ENCODE measurements at regions not wholly inside any gene's neighbourhood (a gene's known extent, or its start where the extent isn't known, plus 50 kb on each side); places are given as distances from the start of the nearest gene placed in this dataset.

DNA sequence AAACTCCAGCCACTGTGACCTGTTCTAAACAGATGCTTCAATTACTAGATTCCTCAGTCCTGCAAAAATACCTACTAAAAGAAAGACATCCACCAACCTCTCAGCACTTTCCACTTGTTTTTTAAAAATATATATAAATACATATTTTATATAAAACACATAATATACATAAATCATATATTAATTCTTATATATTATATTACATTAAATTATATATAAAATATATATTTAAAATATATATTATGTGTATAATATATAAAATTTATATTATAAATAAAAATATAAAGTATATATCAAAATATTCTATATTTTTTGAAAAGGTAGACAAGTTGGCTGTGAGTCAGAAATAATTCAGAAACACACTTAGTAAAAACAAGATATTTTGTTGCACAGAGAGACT is 2371.8 kb upstream of the ACO1 start:
- Histone ChIP-seq H3K27ac (no peak overlapping the region), H3K9me3 (no peaks in the 10 kb centered on the region), H3K27me3 (no peaks in the 10 kb centered on the region), H3K4me1 (no peaks in the 10 kb centered on the region), H3K4me3 (no peak overlapping the region), H3K36me3 (no peaks in the 10 kb centered on the region)
- ATAC-seq, result no peak
- TF ChIP-seq, protein P1, sequence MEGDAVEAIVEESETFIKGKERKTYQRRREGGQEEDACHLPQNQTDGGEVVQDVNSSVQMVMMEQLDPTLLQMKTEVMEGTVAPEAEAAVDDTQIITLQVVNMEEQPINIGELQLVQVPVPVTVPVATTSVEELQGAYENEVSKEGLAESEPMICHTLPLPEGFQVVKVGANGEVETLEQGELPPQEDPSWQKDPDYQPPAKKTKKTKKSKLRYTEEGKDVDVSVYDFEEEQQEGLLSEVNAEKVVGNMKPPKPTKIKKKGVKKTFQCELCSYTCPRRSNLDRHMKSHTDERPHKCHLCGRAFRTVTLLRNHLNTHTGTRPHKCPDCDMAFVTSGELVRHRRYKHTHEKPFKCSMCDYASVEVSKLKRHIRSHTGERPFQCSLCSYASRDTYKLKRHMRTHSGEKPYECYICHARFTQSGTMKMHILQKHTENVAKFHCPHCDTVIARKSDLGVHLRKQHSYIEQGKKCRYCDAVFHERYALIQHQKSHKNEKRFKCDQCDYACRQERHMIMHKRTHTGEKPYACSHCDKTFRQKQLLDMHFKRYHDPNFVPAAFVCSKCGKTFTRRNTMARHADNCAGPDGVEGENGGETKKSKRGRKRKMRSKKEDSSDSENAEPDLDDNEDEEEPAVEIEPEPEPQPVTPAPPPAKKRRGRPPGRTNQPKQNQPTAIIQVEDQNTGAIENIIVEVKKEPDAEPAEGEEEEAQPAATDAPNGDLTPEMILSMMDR (IDR thresholded peaks at IDR 0.05), result no peak
- no peak for TF ChIP-seq POLR2A (IDR thresholded peaks at IDR 0.05)
- intact Hi-C loops (cut with DNase I), result no loop called here
- no peak for DNase-seq

DNA sequence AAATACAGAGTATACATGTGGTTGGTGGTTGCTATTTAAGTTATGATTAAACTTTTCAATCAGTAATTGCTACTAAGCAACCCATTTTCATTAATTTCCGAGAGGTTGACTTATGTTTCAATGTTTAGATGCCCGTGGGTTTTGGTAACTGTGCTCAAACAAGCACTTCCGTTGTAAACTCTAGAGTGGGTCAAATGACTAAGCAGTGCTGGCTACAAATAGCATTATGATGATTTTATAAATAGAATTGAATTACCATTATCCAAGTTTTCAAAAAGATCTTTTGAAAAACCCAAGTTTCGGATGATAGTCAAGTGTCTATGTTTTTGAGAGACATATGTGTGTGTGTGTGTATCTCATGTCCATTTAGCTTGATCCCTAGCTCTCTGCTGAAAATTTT is 2369.4 kb upstream of the ACO1 start:
- Histone ChIP-seq H3K36me3 (no peaks in the 10 kb centered on the region), H3K4me1 (no peaks in the 10 kb centered on the region), H3K4me3 (no peak overlapping the region), H3K27me3 (no peaks in the 10 kb centered on the region), H3K9me3 (no peaks in the 10 kb centered on the region), H3K27ac (no peak overlapping the region)
- ATAC-seq (no peak), DNase-seq (no peak)
- 74 to 84% (median 80%) methylated on average over 4 of the region's 4 CpGs for WGBS, 4 donors
- intact Hi-C loops (cut with DNase I), result no loop called here
- TF ChIP-seq, protein P1 (IDR thresholded peaks at IDR 0.05), result no peak
- no peak for TF ChIP-seq POLR2A (IDR thresholded peaks at IDR 0.05)

DNA sequence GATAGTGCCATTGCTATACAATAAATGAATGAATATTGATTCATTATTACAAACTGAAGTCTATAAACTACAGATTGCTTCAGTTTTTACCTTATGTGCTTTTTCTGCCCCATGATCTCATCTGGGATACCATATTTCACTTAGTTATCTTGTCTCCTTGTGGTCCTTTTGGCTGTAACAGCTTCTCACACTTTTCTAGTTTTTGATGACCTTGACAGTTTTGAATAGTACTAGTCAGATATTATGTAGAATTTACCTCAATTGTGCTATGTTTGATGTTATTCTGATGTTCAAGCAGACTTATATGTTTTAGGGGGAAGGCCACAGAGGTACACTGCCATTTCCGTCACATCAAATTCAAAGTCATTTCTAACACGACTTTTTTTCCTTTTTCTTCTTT is 2364.3 kb upstream of the ACO1 start:
- WGBS, 4 donors, result 63 to 69% (median 65%) methylated on average over 2 of the region's 2 CpGs
- ATAC-seq (no peak), DNase-seq (no peak)
- intact Hi-C loops (cut with DNase I), result no loop called here
- Histone ChIP-seq H3K36me3 (no peaks in the 10 kb centered on the region), H3K9me3 (peaks cover 0 to 3% (median 0%) of the 10 kb centered on the region in 12 donors), H3K4me3 (no peak overlapping the region), H3K27me3 (no peaks in the 10 kb centered on the region), H3K4me1 (no peaks in the 10 kb centered on the region), H3K27ac (no peak overlapping the region)
- TF ChIP-seq, protein P1 (IDR thresholded peaks at IDR 0.05), result no peak
- no peak for TF ChIP-seq POLR2A (IDR thresholded peaks at IDR 0.05)

DNA sequence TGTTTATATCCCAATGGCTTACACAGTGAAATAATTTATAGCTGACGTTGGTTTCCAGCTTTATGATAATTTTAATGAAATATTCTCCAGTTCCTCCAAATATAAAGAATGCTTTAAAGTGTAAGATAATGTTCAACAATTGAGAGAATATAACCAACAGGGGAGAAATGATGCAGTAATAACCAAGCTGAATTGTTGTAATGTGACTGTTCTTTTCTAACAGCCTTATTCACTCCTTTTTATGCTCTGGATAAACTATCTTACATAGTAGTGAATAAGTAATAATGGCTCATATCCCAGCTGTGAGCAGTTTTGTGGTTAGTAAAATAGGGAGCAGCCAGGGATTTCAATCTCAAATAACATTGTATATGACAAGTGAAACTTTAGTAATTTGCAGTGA is 2348.7 kb upstream of the ACO1 start:
- no peak overlapping the region for H3K27ac ChIP-seq
- no peaks in the 10 kb centered on the region for H3K4me1 ChIP-seq
- no peak for DNase-seq
- 48 to 78% (median 59%) methylated on average over 1 of the region's 1 CpG for WGBS, 4 donors
- H3K9me3 ChIP-seq, result peaks cover 0 to 11% (median 0%) of the 10 kb centered on the region in 12 donors
- intact Hi-C loops (cut with DNase I), result no loop called here
- H3K36me3 ChIP-seq, result no peaks in the 10 kb centered on the region
- no peak overlapping the region for H3K4me3 ChIP-seq
- no peak for ATAC-seq
- TF ChIP-seq, protein P1 (IDR thresholded peaks at IDR 0.05), result no peak
- no peak for TF ChIP-seq POLR2A (IDR thresholded peaks at IDR 0.05)
- no peaks in the 10 kb centered on the region for H3K27me3 ChIP-seq
